Neutrophil (primary cell): ENCODE measurements at regions not wholly inside any gene's neighbourhood (a gene's known extent, or its start where the extent isn't known, plus 50 kb on each side); places are given as distances from the start of the nearest gene placed in this dataset.

Experiments used
- H3K27ac ChIP-seq: fragments of 200-600 bp; sonication (generic); 2 replicates; pipeline ENCODE4 v1.5.1; 2016; ENCODE audit warnings: mild to moderate bottlenecking, moderate library complexity
- H3K27me3 ChIP-seq: fragments of 200-600 bp; sonication (generic); 2 replicates; pipeline ENCODE4 v1.6.0; 2016; ENCODE audit warnings: mild to moderate bottlenecking
- H3K36me3 ChIP-seq: fragments of 200-600 bp; sonication (generic); 2 replicates; pipeline ENCODE4 v1.5.1; 2017
- H3K4me1 ChIP-seq, 2 experiments: fragments of 200-600 bp in 1 of 2; sonication (generic) in 1 of 2; 1 replicate in 1 of 2; 2 replicates in 1 of 2; pipeline versions ENCODE4 v1.5.1 to v1.6.1; 2013 to 2016; ENCODE audit warnings: low read depth in 1 of 2, low read length in 1 of 2, mild to moderate bottlenecking in 1 of 2, moderate library complexity in 1 of 2; ENCODE audit not compliant: control insufficient read depth in 1 of 2, insufficient read depth in 1 of 2
- H3K4me3 ChIP-seq, 2 experiments: fragments of 200-600 bp in 1 of 2; sonication (generic) in 1 of 2; 1 replicate in 1 of 2; 2 replicates in 1 of 2; pipeline ENCODE4 v1.5.1; 2013 to 2016; ENCODE audit warnings: low read depth in 1 of 2, low read length in 1 of 2, mild to moderate bottlenecking in 1 of 2, moderate library complexity in 1 of 2
- H3K9me3 ChIP-seq: fragments of 200-600 bp; sonication (generic); 2 replicates; pipeline ENCODE4 v1.5.1; 2016
- TF ChIP-seq, protein P1 (sequence below): fragments of 200-600 bp; sonication (generic); IDR thresholded peaks from 2 replicates; pipeline ENCODE4 v1.5.1; 2016; ENCODE audit warnings: antibody characterized with exemption

DNA sequence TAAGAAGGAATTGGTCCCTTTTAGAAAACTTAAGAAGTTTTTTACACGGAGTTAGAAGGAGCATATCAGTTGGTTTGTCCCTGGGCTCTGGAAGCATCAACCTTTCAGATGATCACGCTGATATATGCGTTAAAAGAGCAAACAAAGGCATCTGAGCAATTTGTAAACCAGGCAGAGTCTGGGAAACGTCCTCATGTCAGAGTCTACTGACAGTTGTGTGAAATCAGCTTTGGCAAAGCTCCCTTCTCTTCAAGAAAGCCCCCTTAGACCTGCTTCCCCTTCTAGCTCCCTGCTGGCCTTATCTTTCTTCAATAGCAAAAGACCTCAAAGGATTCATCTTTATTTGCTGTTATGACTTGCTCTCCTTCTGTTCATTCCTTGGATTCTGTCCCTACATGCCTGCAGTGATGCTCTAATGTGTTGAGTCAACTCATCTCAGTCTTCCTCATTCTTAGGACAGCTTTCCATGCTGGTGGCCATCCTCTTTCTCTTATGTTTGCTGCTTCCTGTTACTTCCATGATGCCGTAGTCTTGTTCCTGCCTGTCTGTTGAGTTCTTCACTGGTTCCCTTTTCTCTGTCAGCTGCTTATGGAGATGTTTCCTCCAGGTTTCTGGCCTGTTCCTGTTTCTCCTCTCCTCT, 106.5 kb upstream of the BMPER start:
- Histone ChIP-seq H3K9me3 (no peaks in the 10 kb centered on the region), H3K27ac (no peak overlapping the region), H3K4me3 (no peak overlapping the region), H3K27me3 (no peaks in the 10 kb centered on the region), H3K36me3 (no peaks in the 10 kb centered on the region), H3K4me1 (no peaks in the 10 kb centered on the region)
- TF ChIP-seq, protein P1, sequence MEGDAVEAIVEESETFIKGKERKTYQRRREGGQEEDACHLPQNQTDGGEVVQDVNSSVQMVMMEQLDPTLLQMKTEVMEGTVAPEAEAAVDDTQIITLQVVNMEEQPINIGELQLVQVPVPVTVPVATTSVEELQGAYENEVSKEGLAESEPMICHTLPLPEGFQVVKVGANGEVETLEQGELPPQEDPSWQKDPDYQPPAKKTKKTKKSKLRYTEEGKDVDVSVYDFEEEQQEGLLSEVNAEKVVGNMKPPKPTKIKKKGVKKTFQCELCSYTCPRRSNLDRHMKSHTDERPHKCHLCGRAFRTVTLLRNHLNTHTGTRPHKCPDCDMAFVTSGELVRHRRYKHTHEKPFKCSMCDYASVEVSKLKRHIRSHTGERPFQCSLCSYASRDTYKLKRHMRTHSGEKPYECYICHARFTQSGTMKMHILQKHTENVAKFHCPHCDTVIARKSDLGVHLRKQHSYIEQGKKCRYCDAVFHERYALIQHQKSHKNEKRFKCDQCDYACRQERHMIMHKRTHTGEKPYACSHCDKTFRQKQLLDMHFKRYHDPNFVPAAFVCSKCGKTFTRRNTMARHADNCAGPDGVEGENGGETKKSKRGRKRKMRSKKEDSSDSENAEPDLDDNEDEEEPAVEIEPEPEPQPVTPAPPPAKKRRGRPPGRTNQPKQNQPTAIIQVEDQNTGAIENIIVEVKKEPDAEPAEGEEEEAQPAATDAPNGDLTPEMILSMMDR: no peak

DNA sequence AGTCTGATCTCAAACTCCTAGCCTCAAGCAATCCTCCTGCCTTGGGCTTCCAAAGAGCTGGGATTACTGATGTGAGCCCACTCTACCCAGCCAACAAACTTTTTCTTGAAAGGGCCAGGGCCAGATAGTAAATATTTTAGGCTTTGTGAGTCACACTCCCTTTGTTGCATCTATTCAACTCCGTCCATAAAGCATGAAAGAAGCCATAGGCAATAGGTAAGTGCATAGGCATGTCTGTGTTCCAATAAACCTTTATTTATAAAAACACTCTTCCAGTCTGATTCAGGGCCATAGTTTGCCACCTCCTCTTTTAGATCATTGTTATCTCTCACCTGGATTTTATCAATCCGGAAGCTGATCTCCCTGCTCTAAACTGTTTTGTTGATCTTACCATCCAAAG, 105.6 kb upstream of the BMPER start:
- no peaks in the 10 kb centered on the region for H3K4me1 ChIP-seq
- H3K9me3 ChIP-seq: no peaks in the 10 kb centered on the region
- H3K36me3 ChIP-seq: no peaks in the 10 kb centered on the region
- no peak overlapping the region for H3K4me3 ChIP-seq
- H3K27ac ChIP-seq: no peak overlapping the region
- no peaks in the 10 kb centered on the region for H3K27me3 ChIP-seq
- TF ChIP-seq, protein P1: no peak

DNA sequence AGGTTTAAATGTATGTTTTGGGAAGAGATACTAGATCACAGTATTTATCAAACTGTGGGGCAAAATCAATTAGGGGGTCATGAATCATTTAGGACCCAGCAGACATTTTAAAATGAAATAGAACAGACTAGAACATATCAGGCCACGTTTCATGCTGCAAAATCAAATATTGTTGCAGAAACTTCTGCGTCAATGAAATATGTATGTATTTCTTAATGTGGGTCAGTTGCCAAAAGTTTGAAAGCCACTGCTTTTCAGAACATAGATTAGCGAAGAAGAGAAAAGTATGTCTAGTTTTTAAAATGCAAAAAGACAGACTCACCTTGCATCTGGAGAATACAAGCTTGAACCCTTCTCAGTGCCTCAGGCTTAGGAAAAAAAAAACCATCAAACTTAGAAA, 102.7 kb upstream of the BMPER start:
- Histone ChIP-seq H3K36me3 (no peaks in the 10 kb centered on the region), H3K27ac (no peak overlapping the region), H3K27me3 (no peaks in the 10 kb centered on the region), H3K4me1 (no peaks in the 10 kb centered on the region), H3K9me3 (no peaks in the 10 kb centered on the region), H3K4me3 (no peak overlapping the region)
- TF ChIP-seq, protein P1: no peak

DNA sequence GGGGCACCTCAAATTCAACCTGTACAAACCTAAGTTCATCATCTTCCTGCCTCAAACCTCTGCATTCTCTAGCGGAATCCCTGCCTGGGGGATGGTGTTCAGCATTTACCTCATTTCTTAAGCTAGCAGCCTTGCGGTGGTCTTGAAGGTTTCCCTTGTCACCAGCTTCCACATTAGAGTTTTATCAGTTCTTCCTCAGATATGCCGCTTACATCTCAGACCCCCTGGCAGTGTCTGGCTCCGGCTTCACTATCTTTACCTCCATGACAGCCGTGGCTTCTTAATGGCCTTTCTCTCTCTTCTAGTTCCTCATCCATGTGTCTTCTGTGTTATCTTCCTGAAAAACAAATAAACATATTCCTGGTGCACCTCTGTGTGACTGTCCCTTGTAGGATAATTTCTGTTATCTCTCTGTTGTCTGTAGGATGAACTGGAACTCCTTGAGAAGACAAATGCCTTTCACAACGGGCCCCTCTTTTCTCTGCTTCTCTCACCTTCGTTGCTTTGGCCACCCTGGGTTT, 101.1 kb upstream of the BMPER start:
- H3K4me1 ChIP-seq: no peaks in the 10 kb centered on the region
- TF ChIP-seq, protein P1: no peak
- H3K27ac ChIP-seq: no peak overlapping the region
- H3K9me3 ChIP-seq: no peaks in the 10 kb centered on the region
- H3K27me3 ChIP-seq: no peaks in the 10 kb centered on the region
- H3K4me3 ChIP-seq: no peak overlapping the region
- no peaks in the 10 kb centered on the region for H3K36me3 ChIP-seq

DNA sequence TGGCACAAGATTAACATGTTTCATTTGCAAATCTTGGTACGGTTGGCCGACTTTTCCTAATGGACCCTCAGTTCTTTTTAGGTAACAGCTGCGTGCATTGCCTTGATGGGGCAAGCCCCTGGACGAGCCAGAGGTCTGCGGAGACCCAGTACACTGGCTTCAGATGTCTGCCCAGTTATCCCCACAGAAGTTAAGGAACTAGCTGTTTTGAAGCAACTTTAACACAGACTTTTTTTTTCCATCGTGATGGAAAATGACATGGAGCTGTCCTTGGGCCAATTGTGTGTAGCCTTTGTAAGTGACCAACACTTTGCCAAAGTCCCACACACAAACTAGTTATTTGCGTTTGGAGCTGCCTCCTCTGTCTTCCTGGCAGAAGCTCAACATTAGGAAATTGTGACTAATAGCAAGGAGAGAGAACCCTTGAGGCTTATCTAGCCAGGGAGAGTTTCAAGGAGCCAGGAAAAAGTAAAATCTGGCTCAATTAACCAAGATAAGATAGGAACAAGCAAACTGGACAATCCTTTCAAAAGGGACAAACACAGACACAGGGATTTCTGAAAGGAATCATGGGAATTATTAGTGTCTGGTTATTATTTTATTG, 99.6 kb upstream of the BMPER start:
- H3K9me3 ChIP-seq: no peaks in the 10 kb centered on the region
- H3K36me3 ChIP-seq: no peaks in the 10 kb centered on the region
- no peak overlapping the region for H3K4me3 ChIP-seq
- no peaks in the 10 kb centered on the region for H3K27me3 ChIP-seq
- no peaks in the 10 kb centered on the region for H3K4me1 ChIP-seq
- TF ChIP-seq, protein P1: no peak
- H3K27ac ChIP-seq: no peak overlapping the region
